Caco-2 (cell line): ENCODE measurements at regions not wholly inside any gene's neighbourhood (a gene's known extent, or its start where the extent isn't known, plus 50 kb on each side); places are given as distances from the start of the nearest gene placed in this dataset.
"Not testable (repeated sequence)": the region's sequence is repeated elsewhere in the genome, so short reads cannot be mapped to it uniquely, and the experiment has no call there.

Experiments used
- BruUV-seq: library from RNA; stranded (reverse); fragments of 400-500 nt; replicated peaks from 2 replicates; lab custom pipeline; 2021; lab: Mats Ljungman, UMichigan
- CTCF ChIA-PET: fragments of 300-600 bp; sonication (Branson Sonifier 250); formaldehyde crosslinking; loops from one replicate; lab custom pipeline; 2022; ENCODE audit warnings: antibody characterized with exemption; lab: Charles Lee
- POLR2A ChIA-PET: fragments of 300-600 bp; sonication (Branson Sonifier 250); formaldehyde crosslinking; loops from one replicate; lab custom pipeline; 2022; ENCODE audit warnings: antibody characterized with exemption; lab: Charles Lee
- DNase-seq, 2 experiments: peaks; one replicate each; pipeline versions ENCODE4 v3.0.0 to v3.0.0-alpha.2; 2020 to 2022
- H3K27me3 ChIP-seq: replicated peaks from 2 replicates; pipeline ENCODE4 v1.6.0; 2011; ENCODE audit warnings: low read length; ENCODE audit not compliant: control insufficient read depth, insufficient read depth
- H3K36me3 ChIP-seq: 2 replicates; pipeline ENCODE4 v1.5.1; 2011; ENCODE audit warnings: low read length; ENCODE audit not compliant: control insufficient read depth, insufficient read depth
- H3K4me1 ChIP-seq: fragments of 250-450 bp; sonication (Bioruptor Pico); 2 replicates; pipeline ENCODE4 v1.5.1; 2020; ENCODE audit warnings: mild to moderate bottlenecking
- H3K4me3 ChIP-seq: 2 replicates; pipeline ENCODE4 v1.5.1; 2011; ENCODE audit warnings: low read depth, mild to moderate bottlenecking, control low read depth, low read length
- H3K9me3 ChIP-seq: fragments of 250-450 bp; sonication (Bioruptor Pico); 2 replicates; pipeline ENCODE4 v1.5.1; 2020; ENCODE audit warnings: mild to moderate bottlenecking, moderate library complexity
- H3K27ac Mint-ChIP-seq: one replicate; pipeline ENCODE4 v1.8.0; 2022; ENCODE audit warnings: mixed read lengths; ENCODE audit not compliant: unreplicated experiment
- H3K27me3 Mint-ChIP-seq: one replicate; pipeline ENCODE4 v1.8.0; 2022; ENCODE audit warnings: mixed read lengths; ENCODE audit not compliant: insufficient read depth, unreplicated experiment
- H3K36me3 Mint-ChIP-seq: one replicate; pipeline ENCODE4 v1.8.0; 2022; ENCODE audit warnings: mild to moderate bottlenecking, mixed read lengths; ENCODE audit not compliant: insufficient read depth, unreplicated experiment
- H3K4me1 Mint-ChIP-seq: one replicate; pipeline ENCODE4 v1.8.0; 2022; ENCODE audit warnings: low read depth, mixed read lengths; ENCODE audit not compliant: unreplicated experiment
- H3K4me3 Mint-ChIP-seq: one replicate; pipeline ENCODE4 v1.8.0; 2022; ENCODE audit warnings: mild to moderate bottlenecking, moderate library complexity, mixed read lengths; ENCODE audit not compliant: unreplicated experiment
- H3K9me3 Mint-ChIP-seq: one replicate; pipeline ENCODE4 v1.8.0; 2022; ENCODE audit warnings: mixed read lengths; ENCODE audit not compliant: unreplicated experiment
- intact Hi-C: fragments of 100-400 bp; cut with micrococcal nuclease; formaldehyde crosslinking; loops from one replicate; pipeline ENCODE4 v1.10.0; 2022; ENCODE audit not compliant: unreplicated experiment
- TF ChIP-seq, protein P1 (sequence below), 2 experiments: fragments of 200-600 bp in 1 of 2; IDR thresholded peaks; 1 replicate in 1 of 2; 2 replicates in 1 of 2; pipeline versions ENCODE4 v1.5.1 to v1.8.0; 2011 to 2022; ENCODE audit warnings: antibody characterized with exemption in 1 of 2, control low read depth in 1 of 2, inconsistent platforms in 1 of 2, low read depth in 1 of 2, low read length in 1 of 2, mild to moderate bottlenecking in 1 of 2, moderate library complexity in 1 of 2; ENCODE audit not compliant: insufficient read depth in 1 of 2, severe bottlenecking in 1 of 2, unreplicated experiment in 1 of 2

DNA sequence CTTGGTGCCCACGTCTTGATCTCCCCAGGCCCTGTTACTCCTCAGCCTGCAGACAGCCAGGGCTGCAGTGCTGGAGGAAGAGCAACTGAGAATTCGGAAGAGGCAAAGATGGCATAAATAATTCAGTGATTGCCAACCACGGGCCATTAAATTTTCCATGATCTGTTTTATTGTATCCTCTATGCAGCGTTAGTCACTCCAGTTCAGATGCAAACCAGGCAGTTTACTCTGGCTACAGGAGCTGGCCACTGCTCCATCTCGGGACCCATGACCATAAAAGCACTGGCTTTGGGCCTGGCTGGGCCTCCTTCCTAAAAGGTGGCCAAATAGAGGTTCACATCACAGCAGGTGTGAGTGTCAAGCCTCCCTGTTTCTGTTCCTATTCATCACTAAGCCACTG, 137.6 kb upstream of the TLE3 start:
- Histone ChIP-seq H3K36me3 (no peaks in the 10 kb centered on the region), H3K27me3 (no peaks in the 10 kb centered on the region), H3K9me3 (peaks cover 13% of the 10 kb centered on the region), H3K4me3 (no peak overlapping the region), H3K4me1 (peaks cover 5% of the 10 kb centered on the region; the same call in 1 of the 2 replicates)
- BruUV-seq: no TSS peak
- Mint-ChIP-seq H3K4me1 (peaks cover 8% of the 10 kb centered on the region), H3K9me3 (peaks cover 21% of the 10 kb centered on the region), H3K27me3 (no peaks in the 10 kb centered on the region), H3K4me3 (no peak overlapping the region), H3K27ac (no peak overlapping the region), H3K36me3 (no peaks in the 10 kb centered on the region)
- no peak for DNase-seq
- TF ChIP-seq, protein P1, sequence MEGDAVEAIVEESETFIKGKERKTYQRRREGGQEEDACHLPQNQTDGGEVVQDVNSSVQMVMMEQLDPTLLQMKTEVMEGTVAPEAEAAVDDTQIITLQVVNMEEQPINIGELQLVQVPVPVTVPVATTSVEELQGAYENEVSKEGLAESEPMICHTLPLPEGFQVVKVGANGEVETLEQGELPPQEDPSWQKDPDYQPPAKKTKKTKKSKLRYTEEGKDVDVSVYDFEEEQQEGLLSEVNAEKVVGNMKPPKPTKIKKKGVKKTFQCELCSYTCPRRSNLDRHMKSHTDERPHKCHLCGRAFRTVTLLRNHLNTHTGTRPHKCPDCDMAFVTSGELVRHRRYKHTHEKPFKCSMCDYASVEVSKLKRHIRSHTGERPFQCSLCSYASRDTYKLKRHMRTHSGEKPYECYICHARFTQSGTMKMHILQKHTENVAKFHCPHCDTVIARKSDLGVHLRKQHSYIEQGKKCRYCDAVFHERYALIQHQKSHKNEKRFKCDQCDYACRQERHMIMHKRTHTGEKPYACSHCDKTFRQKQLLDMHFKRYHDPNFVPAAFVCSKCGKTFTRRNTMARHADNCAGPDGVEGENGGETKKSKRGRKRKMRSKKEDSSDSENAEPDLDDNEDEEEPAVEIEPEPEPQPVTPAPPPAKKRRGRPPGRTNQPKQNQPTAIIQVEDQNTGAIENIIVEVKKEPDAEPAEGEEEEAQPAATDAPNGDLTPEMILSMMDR (IDR thresholded peaks at IDR 0.05; ENCODE audit: insufficient read depth in 1 of 2, low read depth in 1 of 2, low read length in 1 of 2, severe bottlenecking in 1 of 2, unreplicated experiment in 1 of 2): no peak
- intact Hi-C loops: no loop called here
- CTCF ChIA-PET: no interaction called here
- POLR2A ChIA-PET: no interaction called here

DNA sequence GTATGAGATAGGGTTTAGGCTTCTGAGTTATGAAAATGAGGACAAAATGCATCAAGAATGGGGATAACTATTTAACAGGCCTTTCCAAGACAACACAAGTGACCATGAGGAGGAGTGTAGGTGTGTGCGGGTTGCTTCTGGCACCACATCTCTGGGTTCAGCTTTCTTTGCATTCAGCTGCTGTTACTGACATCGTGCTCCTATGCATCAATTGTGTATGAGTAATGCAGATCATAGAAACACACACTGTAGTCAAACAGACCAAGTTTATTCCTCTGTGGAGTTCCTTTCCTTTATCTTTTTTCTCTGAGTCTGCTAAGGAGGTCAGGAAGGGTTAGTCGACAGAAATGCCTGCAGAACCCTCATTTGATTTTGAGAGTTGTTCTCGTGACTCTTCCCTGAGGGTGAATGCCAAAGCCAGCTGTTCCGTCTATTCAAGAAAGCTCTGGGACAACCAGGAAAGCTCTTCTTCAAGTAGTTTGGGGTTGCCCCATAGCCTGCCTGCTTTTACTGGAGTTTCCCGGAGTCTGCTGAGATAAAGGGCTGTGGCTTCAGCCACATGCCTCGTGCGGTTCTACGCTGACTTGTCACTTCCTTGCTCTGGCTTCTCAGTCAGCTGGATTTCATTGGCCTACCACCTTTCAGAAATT, 136.7 kb upstream of the TLE3 start:
- Histone ChIP-seq H3K4me3 (no peak overlapping the region), H3K27me3 (no peaks in the 10 kb centered on the region), H3K4me1 (peaks cover 5% of the 10 kb centered on the region; the same call in 1 of the 2 replicates), H3K9me3 (peaks cover 13% of the 10 kb centered on the region), H3K36me3 (no peaks in the 10 kb centered on the region)
- ChIA-PET CTCF (no interaction called here), POLR2A (no interaction called here)
- peaks cover 30% of the 10 kb centered on the region for H3K9me3 Mint-ChIP-seq
- no peaks in the 10 kb centered on the region for H3K27me3 Mint-ChIP-seq
- BruUV-seq: no TSS peak
- intact Hi-C loops: no loop called here
- no peak overlapping the region for H3K27ac Mint-ChIP-seq
- no peak for DNase-seq
- H3K4me1 Mint-ChIP-seq: peaks cover 8% of the 10 kb centered on the region
- no peaks in the 10 kb centered on the region for H3K36me3 Mint-ChIP-seq
- H3K4me3 Mint-ChIP-seq: no peak overlapping the region
- TF ChIP-seq, protein P1 (IDR thresholded peaks at IDR 0.05; ENCODE audit: insufficient read depth in 1 of 2, low read depth in 1 of 2, low read length in 1 of 2, severe bottlenecking in 1 of 2, unreplicated experiment in 1 of 2): no peak

DNA sequence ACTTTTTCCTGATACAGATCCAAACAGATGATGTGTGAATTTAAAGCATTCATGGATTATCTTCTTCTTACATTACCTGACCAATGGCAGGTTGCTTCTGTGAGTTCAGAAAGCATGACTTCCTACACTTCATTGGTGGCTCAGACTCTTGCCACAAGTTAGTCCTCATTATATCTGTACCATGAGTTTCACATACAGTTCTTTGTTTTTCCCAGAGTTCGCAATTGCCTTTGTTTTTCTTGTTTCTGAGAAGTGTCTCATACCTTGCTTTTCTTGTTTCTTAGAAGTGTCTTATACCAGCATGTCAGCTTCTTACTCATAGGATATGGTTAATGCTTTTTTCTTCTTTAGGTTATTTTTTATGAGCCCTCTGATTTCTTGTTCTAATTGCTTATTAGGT, 133.8 kb upstream of the TLE3 start:
- DNase-seq: no peak
- Mint-ChIP-seq H3K27ac (no peak overlapping the region), H3K4me3 (no peak overlapping the region), H3K27me3 (no peaks in the 10 kb centered on the region), H3K36me3 (no peaks in the 10 kb centered on the region), H3K4me1 (no peaks in the 10 kb centered on the region), H3K9me3 (peaks cover 35% of the 10 kb centered on the region)
- Histone ChIP-seq H3K36me3 (no peaks in the 10 kb centered on the region), H3K4me1 (no peaks in the 10 kb centered on the region), H3K9me3 (peaks cover 13% of the 10 kb centered on the region), H3K4me3 (no peak overlapping the region), H3K27me3 (no peaks in the 10 kb centered on the region)
- ChIA-PET CTCF (no interaction called here), POLR2A (no interaction called here)
- TF ChIP-seq, protein P1 (IDR thresholded peaks at IDR 0.05; ENCODE audit: insufficient read depth in 1 of 2, low read depth in 1 of 2, low read length in 1 of 2, severe bottlenecking in 1 of 2, unreplicated experiment in 1 of 2): no peak
- intact Hi-C loops: no loop called here
- no TSS peak for BruUV-seq

DNA sequence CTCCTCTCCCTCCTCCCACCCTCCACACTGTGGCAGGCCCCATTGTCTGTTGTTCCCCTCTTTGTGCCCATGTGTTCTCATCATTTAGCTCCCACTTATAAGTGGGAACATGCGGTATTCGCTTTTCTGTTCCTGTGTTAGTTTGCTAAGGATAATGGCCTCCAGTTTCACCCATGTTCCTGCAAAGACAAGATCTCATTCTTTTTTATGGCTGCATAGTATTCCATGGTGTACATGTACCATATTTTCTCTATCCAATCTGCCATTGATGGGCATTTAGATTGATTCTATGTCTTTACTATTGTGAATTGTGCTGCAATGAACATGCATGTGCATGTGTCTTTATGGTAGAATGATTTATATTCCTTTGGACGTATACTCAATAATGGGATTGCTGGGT, 130.2 kb upstream of the TLE3 start:
- peaks cover 32% of the 10 kb centered on the region for H3K9me3 Mint-ChIP-seq
- H3K4me1 ChIP-seq, intact Hi-C loops, H3K36me3 ChIP-seq, POLR2A ChIA-PET, H3K4me3 ChIP-seq, DNase-seq, H3K36me3 Mint-ChIP-seq, CTCF ChIA-PET, H3K4me3 Mint-ChIP-seq, H3K27ac Mint-ChIP-seq, H3K27me3 ChIP-seq, H3K4me1 Mint-ChIP-seq, H3K27me3 Mint-ChIP-seq, BruUV-seq: not testable (repeated sequence)
- H3K9me3 ChIP-seq: peaks cover 13% of the 10 kb centered on the region
